ENCODE measurements at regions not wholly inside any gene's neighbourhood (a gene's known extent, or its start where the extent isn't known, plus 50 kb on each side); places are given as distances from the start of the nearest gene placed in this dataset.

DNA sequence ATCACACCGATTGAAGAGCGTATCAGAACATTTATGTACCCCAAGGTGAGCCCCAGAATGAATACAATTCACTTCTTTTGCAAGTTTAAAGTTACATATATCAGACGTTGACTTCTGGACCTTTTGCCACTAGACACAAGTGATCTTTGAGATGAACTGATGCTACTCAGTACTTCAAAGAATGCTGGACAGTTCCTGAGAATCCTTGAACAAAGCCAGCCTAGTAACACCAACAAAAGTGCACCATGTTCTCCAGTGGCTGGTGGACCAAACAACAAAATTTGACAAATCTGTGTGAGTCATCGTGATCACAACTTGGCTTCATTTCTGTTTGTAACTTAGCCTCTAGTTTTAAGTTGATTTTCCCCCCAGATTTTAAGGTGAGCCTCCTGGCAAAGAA is 355.7 kb downstream of the SOX2 start:
- DNase-seq (ENCODE audit: low spot score): no peak

DNA sequence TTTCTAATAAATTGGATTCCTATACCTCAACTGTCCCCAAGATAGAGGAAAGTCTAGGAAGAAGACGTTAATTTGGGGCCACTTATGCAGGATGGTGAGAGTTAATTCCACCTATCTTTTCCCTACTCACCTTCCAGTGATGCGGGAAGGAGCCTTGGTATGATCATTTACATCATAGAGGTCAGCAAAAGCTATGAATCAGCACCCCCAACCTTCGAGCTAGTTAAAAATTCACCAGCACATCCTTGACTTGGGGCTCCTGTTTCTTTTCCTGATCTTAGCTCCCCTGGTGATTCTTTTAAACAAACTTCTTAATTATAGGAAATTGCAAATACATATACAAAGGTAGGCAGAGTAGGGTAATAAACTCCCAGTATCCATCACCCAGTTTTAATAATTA is 366.6 kb downstream of the SOX2 start:
- no peak for DNase-seq (ENCODE audit: low spot score)

DNA sequence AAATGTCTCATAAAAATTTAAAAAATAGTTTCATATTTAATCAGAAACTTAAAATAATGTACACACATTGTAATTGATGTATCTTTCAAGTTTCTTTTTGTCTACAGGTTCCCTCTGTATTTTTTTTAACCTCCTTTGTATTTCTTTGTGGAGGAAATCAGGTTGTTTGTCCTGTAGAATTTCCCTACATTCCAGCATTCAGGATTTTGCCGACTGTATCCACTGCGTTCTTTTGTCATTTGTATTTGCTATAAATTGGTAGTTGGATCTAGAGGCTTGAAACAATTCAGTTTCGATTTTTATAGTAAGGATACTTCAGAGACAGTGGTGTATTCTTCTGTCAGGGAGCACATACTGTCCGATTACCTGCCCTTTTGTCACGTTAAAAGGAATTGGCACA is 367.2 kb downstream of the SOX2 start:
- no peak for DNase-seq (ENCODE audit: low spot score)

DNA sequence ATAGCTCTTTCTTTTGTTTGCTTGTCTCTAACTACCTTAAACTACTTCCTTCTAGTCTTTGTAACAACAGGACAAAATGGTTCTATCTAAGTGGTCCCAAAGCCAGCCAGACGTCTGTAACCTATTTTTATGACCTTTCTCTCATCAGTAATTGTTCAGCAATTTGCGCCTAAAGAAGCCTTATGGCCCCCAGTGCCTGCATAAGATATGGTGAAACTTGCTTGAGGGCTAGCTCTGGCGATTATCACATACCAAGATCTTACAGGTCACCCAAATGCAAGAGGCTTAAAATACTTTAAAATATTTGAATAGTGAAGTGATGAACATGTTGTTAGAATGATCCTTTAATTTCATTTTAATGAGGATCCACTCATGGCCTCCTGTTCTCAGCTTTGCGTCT is 369.4 kb downstream of the SOX2 start:
- DNase-seq (ENCODE audit: low spot score): no peak

DNA sequence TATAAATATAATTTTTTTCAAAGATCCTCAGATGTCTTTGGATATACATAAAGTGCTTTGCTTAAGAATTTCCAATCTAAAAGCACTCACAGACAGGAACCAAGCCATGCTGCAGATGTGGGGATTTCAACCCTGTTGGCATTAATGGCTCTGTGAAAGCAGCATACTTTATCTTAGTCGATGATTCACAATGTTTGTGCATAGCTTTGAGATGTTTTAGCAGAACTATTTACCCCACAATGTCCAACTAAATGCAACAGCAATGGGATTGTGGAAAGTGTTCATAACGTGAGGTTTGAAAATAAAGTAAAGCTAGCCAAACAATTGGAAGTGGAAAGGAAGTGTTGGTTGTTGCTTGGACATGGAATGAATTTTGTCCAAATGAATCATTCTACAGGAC is 371.4 kb downstream of the SOX2 start:
- no peak for DNase-seq (ENCODE audit: low spot score)

DNA sequence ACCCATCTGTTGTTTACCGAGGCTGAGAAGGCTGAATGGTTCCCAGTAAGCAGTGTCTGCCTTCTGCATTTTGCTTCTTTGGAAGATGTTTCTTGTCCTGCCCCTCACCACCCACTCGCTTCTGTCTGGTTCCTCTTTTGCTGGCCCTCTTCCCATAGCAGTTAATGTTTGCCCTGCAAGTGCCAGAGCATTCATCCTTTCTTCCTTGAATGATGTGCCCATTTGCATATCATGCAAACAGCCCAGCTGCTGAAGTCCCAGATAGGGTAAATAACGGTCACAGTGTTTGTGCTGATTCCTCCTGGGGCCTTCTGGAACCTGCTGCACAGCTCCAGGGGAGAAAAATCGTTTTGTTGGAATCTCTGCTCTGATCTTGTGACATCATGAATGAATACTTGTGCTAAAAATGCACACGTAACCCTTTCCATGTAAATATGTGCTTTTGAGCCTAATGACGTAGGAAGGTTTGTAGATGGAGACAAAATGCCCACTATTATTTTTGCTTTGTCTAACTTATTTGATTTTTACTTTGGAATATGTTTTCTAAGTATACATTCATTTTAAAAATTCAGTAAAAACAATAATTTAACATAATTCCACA is 381.0 kb downstream of the SOX2 start:
- no peak for DNase-seq (ENCODE audit: low spot score)

DNA sequence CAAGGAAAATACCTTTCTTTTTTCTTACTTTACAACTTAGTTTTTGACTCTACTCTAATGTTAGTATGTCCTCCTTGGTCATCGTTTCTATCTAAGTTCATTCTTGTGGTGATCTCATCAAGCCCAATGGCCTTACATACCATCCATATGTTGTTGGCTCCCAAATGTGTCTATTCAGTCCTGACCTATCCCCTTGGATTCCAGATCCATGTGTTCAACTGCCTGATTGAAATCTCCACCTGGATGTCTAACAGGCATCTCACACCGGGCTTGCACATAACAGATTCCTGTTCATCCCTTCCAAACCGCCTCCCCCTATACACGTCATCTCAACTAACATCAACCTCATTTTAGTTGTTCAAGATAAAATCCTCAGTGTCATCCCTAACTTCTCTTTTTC is 382.6 kb downstream of the SOX2 start:
- DNase-seq (ENCODE audit: low spot score): no peak

DNA sequence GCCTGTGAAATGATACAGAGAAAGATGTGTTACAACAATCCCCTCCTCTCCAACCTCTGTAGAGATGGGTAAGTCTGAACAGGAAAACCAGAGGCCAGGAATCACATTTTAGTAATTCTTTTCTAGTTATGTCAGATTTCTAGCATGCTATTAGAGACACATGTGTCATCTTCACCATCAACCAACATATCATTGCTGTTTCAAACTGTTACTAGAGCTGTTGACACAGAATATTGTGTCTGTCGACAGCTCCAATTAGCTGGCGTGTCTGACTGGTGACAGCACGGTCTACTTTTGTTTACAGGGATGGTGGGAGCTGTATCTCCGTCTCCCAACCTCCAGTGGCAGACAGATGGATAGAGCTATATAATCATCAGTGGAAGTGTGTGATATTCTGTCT is 393.2 kb downstream of the SOX2 start:
- no peak for DNase-seq (ENCODE audit: low spot score)

DNA sequence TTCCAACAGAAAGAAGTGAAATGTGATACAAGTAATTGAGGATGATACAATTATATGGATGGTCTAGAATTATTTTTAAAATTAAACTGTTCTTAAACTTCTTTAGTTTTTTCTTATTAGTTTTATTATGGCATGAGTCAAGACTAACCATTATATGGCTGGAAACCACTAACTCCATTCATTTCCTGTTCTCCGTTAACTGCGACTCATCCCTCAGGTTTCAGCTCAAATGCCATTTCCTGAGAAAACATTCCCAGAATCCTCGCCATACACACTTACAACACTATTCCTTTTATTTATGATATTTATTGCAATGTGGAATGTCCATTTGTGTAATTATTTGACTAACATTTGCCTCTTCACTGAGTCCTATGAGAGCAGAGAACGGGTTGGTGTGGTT is 394.1 kb downstream of the SOX2 start:
- DNase-seq (ENCODE audit: low spot score): no peak

DNA sequence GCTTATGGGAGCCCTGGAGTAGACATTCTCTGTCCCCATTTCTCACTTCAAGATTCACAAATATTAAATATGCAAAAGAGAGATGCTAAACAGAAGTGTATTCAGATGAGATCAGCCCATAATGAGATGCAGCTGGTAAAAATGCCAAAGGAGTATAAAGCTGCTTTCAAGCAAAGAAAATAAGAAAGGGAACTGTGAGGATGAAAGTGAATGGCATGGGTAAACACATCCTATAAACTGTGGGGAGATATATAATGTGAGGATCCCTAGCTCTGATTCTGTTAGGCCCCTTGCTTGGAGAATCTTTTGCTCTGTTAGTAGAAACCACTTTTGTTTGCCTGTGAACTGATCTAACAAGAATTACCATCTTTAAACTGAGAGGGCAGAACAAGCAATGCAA is 396.6 kb downstream of the SOX2 start:
- no peak for DNase-seq (ENCODE audit: low spot score)

DNA sequence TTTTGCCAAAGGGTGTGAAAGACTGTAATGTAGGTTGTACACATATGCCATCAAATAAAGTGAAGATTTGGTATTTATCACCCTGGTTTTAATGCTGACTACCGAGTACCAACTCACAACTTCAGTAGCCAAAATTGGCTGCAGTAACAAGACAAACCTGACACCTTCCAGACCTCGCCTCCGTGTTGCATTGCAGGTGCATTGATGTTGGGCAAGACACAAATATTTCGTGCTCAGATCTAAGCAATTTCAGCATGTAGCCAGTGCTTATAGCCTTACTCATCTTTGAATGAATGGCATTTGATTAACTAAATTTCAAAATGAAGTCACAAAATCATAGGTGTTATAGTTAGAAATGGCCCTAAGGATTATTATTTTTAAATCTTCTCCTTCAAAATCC is 400.2 kb downstream of the SOX2 start:
- no peak for DNase-seq (ENCODE audit: low spot score)

DNA sequence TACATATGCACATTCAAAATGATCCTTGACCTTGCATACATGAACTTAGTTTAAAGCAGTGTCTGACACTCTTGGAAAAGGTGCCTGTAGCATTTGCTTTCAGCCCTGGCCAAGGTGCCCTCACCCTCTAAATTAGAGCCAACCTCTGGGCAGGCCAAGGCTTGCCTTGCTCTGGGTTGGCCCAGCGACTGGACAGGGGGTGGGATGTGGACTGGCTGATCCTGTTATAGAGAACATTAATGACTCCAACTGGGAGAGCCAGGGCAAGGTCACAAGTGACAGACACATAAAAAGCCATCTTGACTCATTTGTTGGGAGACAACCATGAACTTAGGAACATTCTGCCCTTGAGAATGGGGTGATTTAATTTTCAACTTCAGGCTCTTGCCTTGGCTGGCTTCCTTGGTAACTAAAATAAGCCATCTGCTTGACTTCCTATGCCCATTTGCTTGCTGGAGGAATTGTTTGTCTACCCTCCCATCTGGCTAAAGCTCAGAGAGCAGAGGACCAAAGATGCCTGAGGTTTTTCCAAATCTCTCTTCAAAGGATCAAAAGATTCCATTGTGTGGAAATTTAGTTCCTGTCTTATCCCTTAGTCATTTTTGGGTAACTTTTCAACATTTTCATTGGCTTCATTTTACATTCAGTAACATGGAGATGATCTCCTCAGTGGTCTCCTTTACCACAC is 403.7 kb downstream of the SOX2 start:
- DNase-seq (ENCODE audit: low spot score): no peak

DNA sequence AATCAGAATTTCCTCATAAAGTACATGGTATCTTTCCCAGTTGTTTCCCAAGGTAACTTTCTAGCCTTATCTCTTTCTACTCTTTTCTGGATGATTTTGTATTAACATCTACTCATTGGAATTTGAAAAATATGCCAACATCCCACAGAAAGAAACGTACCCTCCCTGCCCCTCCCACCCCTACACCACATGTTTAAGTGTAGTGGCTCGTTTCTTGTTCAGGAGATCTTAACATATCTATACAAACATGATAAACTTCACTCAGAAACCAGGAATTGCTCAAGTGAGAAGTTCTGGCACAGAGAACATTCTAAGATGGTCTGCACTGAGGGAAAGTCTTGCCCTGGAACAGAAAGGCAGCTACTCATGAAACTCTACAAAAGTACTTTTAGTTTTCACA is 404.7 kb downstream of the SOX2 start:
- DNase-seq (ENCODE audit: low spot score): no peak

DNA sequence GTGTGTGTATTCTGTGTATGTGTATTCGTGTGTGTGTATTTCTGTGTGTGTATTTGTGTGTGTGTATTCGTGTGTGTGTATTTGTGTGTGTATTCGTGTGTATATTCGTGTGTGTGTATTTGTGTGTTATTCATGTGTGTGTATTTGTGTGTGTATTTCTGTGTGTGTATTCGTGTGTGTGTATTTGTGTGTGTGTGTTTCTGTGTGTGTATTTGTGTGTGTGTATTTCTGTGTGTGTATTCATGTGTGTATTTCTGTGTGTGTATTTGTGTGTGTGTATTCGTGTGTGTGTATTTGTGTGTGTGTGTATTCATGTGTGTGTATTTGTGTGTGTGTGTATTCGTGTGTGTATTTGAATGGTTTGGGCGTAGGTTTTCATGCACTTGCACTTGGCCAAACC is 405.4 kb downstream of the SOX2 start:
- no peak for DNase-seq (ENCODE audit: low spot score)

DNA sequence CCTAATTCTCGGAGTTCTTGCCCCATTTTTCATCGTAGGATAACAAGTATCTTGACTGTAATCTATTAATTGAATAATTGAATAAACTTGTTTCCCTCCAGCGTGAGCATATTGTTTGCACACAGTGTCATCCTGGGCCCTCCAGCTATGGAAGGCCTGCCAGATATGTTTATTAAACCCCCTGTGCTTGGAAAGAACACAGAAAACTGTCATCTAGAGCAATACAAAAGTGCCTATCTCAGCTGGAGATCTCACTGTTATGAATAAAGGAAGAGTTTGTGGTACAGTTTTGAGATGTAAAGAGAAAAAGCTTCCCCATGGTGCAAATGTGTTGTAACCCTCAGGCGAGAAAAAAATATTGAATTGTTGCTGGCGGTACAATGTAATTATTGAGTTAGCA is 405.9 kb downstream of the SOX2 start:
- DNase-seq (ENCODE audit: low spot score): no peak

DNA sequence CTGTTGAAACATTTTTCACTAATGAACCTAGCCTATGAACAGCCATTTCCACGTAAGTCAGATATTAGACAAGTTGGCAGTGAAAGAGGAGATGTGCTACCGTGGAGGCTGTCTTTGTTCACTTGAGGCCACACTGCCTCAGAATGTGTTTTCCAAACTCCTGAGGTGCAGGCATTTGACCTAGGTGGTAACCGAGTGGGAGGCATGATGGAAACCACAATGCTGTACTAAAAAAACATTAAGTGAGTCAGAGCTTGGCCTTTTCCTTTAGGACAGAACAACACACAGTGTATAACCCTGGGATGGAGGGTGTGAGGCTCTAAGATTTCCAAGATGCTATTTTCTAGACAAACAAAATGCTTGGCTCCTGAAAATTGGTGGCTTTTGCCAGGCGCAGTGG is 406.3 kb downstream of the SOX2 start:
- no peak for DNase-seq (ENCODE audit: low spot score)

DNA sequence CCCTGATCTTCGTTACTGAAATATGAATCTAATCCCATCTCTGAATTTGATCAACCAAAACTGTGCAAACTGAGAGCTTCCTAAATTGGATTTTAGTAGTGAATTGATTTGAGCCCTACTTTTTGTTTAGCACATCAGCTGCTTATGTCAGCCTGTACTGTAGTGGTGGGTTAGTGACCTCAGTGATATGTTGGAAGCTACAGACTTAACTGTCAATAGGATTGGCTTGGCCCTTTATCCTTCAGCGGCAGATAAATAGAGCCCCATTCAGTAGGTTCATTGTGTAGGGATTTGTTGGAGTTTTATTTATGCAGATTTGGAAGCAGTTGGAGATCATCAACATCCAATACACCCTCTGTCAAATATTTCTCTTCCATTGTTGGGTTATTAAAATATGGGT is 409.7 kb downstream of the SOX2 start:
- DNase-seq (ENCODE audit: low spot score): no peak

DNA sequence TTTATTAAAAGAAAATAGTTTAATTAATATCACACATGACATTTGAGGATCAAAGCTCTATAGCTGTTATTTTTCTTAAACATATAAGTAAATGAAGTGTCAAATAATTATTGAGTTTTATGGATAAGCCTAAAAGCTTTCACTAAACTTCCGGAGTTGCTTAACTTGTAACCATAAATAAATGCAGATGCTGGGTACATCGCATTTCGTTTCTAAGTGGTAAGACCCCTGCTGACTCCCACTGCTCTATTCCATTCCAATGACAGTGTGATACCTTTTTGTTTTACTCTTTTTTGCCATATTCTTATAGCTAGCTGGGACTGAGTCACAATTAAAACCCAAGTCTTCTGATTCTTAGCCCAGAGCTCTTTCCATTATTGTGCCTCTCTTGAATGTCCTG is 411.1 kb downstream of the SOX2 start:
- DNase-seq (ENCODE audit: low spot score): no peak

DNA sequence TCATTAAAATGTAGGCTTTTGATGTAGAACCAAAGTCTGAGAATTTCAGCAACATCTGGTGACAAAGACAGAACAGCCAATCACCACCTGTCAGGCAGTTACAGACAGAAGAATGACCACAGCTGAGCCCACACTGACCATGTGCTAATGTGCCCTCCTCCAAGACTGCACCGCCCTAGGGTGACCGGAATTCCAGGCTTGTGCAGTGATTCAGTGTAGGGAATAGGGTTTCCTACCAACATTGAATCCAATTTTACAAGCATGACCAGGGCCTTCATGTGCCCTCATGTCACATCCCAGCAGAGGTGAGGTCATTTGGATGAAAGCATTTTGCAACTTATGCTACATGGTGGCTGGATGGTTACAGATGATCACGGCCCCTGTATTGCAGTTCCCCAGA is 412.5 kb downstream of the SOX2 start:
- no peak for DNase-seq (ENCODE audit: low spot score)

DNA sequence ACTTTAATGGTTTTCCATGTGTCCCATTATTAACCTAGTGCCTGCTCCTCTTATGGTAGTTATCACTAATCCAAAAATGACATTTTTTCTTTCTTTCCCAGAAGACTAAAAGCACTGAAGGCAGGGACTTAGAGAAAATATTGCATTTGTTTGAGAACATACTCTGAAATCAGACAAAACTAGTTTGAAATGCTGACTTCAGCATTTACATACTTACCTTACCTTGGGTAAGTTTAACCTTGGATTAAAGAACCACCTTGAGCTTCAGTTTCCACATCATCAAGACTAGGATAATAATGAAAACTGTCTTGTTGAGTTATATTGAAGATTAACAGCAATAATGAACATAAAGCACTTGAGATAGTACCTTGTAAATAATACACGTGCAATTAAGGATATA is 413.0 kb downstream of the SOX2 start:
- DNase-seq (ENCODE audit: low spot score): no peak

DNA sequence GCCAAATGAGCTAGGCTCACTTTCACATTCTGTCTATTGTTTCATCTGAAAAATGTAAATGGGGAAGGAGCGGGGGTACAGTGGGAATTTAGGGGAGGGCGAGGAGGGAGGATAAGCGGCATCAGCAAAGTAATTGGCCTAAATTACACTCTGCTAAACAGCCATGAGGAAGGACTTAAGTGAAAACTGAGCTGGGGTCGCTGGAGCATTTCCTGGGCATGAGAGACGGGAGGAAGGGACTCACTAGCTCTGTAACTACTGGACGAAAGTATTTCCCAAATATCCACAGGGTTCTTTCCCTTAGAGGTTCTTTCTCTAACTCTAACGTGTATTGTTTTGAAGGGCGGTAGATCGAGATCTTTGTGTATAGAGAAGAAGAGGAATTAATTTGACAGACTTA is 418.0 kb downstream of the SOX2 start:
- no peak for DNase-seq (ENCODE audit: low spot score)

DNA sequence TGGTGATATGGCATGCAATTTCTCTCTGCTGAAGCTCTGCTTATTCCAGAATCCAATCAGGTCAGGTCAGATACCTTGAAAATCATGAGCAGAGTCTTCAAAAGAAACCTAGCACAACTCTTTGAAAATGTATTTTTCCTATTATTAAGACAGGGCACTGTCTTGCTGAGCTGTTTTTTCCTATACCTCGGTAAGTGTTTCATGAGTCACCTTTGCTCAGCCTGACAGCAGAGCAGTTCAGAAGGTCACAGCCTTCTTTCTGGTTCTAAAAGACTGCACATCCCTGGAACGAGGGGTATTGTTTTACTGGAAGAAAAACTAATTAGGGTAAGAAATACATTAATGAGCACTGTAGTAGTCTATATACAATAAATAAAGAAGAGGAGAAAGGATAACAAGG is 422.0 kb downstream of the SOX2 start:
- DNase-seq (ENCODE audit: low spot score): no peak

DNA sequence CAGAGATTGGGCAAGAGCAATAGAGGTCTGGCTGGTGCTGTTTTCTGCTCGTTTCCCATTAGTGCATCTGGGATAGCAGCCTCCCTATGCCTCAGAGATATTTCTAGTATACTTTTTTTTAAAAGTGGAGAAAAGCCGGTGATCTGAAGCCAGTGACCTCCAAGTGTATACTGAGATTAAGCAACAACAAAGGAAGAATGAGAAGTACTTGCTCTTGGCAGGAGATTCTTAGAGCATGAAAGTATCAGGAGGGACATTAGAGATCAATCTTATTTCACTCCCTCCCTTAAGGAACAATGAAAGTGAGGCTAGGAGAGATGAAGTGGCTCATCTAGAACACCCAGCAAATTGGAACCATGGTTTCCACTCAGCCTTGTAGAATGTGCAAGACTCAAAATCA is 423.3 kb downstream of the SOX2 start:
- DNase-seq (ENCODE audit: low spot score): no peak

Data from ecto neural progenitor cell (in vitro differentiated cells).